ENCODE measurements at regions not wholly inside any gene's neighbourhood (a gene's known extent, or its start where the extent isn't known, plus 50 kb on each side); places are given as distances from the start of the nearest gene placed in this dataset.
A peak's percentile ranks its signal among the peaks of the same experiment; 100 is the strongest.

GRCh38 chr6:165082636-165083035 is 226.8 kb downstream of the C6orf118 start:
- DNase-seq (ENCODE audit: low spot score) = no peak

- no peak for DNase-seq (ENCODE audit: low spot score)
Observed at GRCh38 chr6:165081944-165082532, 227.4 kb downstream of the C6orf118 start.

- DNase-seq (ENCODE audit: low spot score) = no peak
Observed at GRCh38 chr6:165077876-165078275, 231.5 kb downstream of the C6orf118 start.

- DNase-seq (ENCODE audit: low spot score) = no peak
Observed at GRCh38 chr6:165071906-165072305, 237.5 kb downstream of the C6orf118 start.

GRCh38 chr6:165060720-165061119 is 248.7 kb downstream of the C6orf118 start:
- no peak for DNase-seq (ENCODE audit: low spot score)

- DNase-seq (ENCODE audit: low spot score) = no peak
Observed at GRCh38 chr6:165059032-165059431, 250.4 kb downstream of the C6orf118 start.

GRCh38 chr6:165056292-165056691 is 253.1 kb downstream of the C6orf118 start:
- no peak for DNase-seq (ENCODE audit: low spot score)

- DNase-seq (ENCODE audit: low spot score) = no peak
Observed at GRCh38 chr6:165055231-165055630, 254.2 kb downstream of the C6orf118 start.

GRCh38 chr6:165052561-165053480 is 256.6 kb downstream of the C6orf118 start:
- no peak for DNase-seq (ENCODE audit: low spot score)

- DNase-seq (ENCODE audit: low spot score) = peak; percentile 3
Observed at GRCh38 chr6:165049362-165049761, 260.0 kb downstream of the C6orf118 start.

- no peak for DNase-seq (ENCODE audit: low spot score)
Observed at GRCh38 chr6:165047952-165048351, 261.5 kb downstream of the C6orf118 start.

GRCh38 chr6:165045631-165046030 is 263.8 kb downstream of the C6orf118 start:
- DNase-seq (ENCODE audit: low spot score) = no peak

GRCh38 chr6:165042912-165043311 is 266.5 kb downstream of the C6orf118 start:
- no peak for DNase-seq (ENCODE audit: low spot score)

- DNase-seq (ENCODE audit: low spot score) = no peak
Observed at GRCh38 chr6:165040440-165040839, 269.0 kb downstream of the C6orf118 start.

GRCh38 chr6:165034271-165034741 is 275.1 kb downstream of the C6orf118 start:
- DNase-seq (ENCODE audit: low spot score) = no peak

- DNase-seq (ENCODE audit: low spot score) = no peak
Observed at GRCh38 chr6:165031502-165031901, 277.9 kb downstream of the C6orf118 start.

- no peak for DNase-seq (ENCODE audit: low spot score)
Observed at GRCh38 chr6:165025040-165025439, 284.4 kb downstream of the C6orf118 start.

GRCh38 chr6:165019681-165020080 is 289.7 kb downstream of the C6orf118 start:
- DNase-seq (ENCODE audit: low spot score) = no peak

GRCh38 chr6:165015676-165016075 is 293.7 kb downstream of the C6orf118 start:
- DNase-seq (ENCODE audit: low spot score) = no peak

- no peak for DNase-seq (ENCODE audit: low spot score)
Observed at GRCh38 chr6:165013701-165014100, 295.7 kb downstream of the C6orf118 start.

GRCh38 chr6:165012183-165012582 is 297.2 kb downstream of the C6orf118 start:
- no peak for DNase-seq (ENCODE audit: low spot score)

GRCh38 chr6:165010556-165011535 is 298.6 kb downstream of the C6orf118 start:
- no peak for DNase-seq (ENCODE audit: low spot score)
